Heart left ventricle (tissue), 16 donors: ENCODE measurements at regions not wholly inside any gene's neighbourhood (a gene's known extent, or its start where the extent isn't known, plus 50 kb on each side); places are given as distances from the start of the nearest gene placed in this dataset.

Experiments
- ATAC-seq, 4 donors: fragments of 200-7000 bp; cut with Tn5 transposase; one replicate each; pipeline ENCODE4 v1.9.1; 2020 to 2022; ENCODE audit warnings: moderate library complexity in 4 of 4, mild to moderate bottlenecking in 3 of 4, moderate number of reproducible peaks in 1 of 4
- DNase-seq, 5 donors: peaks; one replicate each; pipeline ENCODE4 v3.0.0-alpha.2; 2020
- H3K27ac ChIP-seq, 12 donors: fragments of 200-600 bp; sonication (generic) in 4 of 12; one replicate each; pipeline versions ENCODE4 v1.5.0 to v1.8.0; 2016 to 2022; ENCODE audit warnings: mild to moderate bottlenecking in 2 of 12
- H3K27me3 ChIP-seq, 9 donors: fragments of 200-600 bp; sonication (generic) in 2 of 9; one replicate each; pipeline versions ENCODE4 v1.5.1 to v1.8.0; 2016 to 2022; ENCODE audit warnings: mild to moderate bottlenecking in 3 of 9
- H3K36me3 ChIP-seq, 9 donors: fragments of 200-600 bp; sonication (generic) in 2 of 9; one replicate each; pipeline versions ENCODE4 v1.5.0 to v1.8.0; 2018 to 2022; ENCODE audit warnings: mild to moderate bottlenecking in 2 of 9
- H3K4me1 ChIP-seq, 12 donors: fragments of 200-600 bp; sonication (generic) in 4 of 12; one replicate each; pipeline versions ENCODE4 v1.5.0 to v1.8.0; 2016 to 2022; ENCODE audit warnings: mild to moderate bottlenecking in 3 of 12
- H3K4me3 ChIP-seq, 12 donors: fragments of 200-600 bp; sonication (generic) in 4 of 12; one replicate each; pipeline versions ENCODE4 v1.5.0 to v1.8.0; 2017 to 2022; ENCODE audit warnings: mild to moderate bottlenecking in 9 of 12, moderate library complexity in 4 of 12
- H3K9me3 ChIP-seq, 12 donors: fragments of 200-600 bp; sonication (generic) in 4 of 12; one replicate each; pipeline versions ENCODE4 v1.5.0 to v1.8.0; 2016 to 2022; ENCODE audit warnings: mild to moderate bottlenecking in 1 of 12
- POLR2A ChIP-seq, 2 donors: fragments of 450-650 bp; IDR thresholded peaks; one replicate each; pipeline ENCODE4 v1.6.1; 2017; ENCODE audit warnings: antibody characterized with exemption in 2 of 2, mild to moderate bottlenecking in 2 of 2, moderate library complexity in 2 of 2
- WGBS, 4 donors: extraction: QIAGEN DNeasy Blood & Tissue Kit in 2 of 4; methylation state at CpG; one replicate each; pipeline versions ENCODE4 v1.1.5 to v1.1.7; 2013 to 2018; 5-methylcytosine and 5-hydroxymethylcytosine counted together
- intact Hi-C, 10 donors: fragments of 100-400 bp; cut with DNase I; formaldehyde crosslinking; loops; one replicate each; pipeline versions ENCODE4 v1.11.1 to v1.14.2; 2022
- TF ChIP-seq, protein P1 (sequence below), 12 donors: fragments of 200-600 bp; sonication (generic) in 4 of 12; IDR thresholded peaks; one replicate each; pipeline versions ENCODE4 v1.5.0 to v1.8.0; 2018 to 2022; ENCODE audit warnings: antibody characterized with exemption in 12 of 12, mild to moderate bottlenecking in 5 of 12
- donor health status: ischemic (EF 13 %, LVEDD 7.1; RV severe dilation, severe dysfunction).
- donor health status: healthy with polysubstance abuse.
- donor health status: DM: no; HTN: yes; CAD: no.
- donor health status: DM: no; HTN: no; CAD: no.
- donor health status: ischemic (EF 25% LVEDD 6.9; RV normal size, moderate dysfunction).
- donor health status: ischemic (EF 25% LVEDD 5.7; RV mildly dilated, moderate dysfunction).
- donor health status: healthy.
- donor health status: DM: yes; HTN: yes; CAD: no.
- donor health status: ischemic (EF 35%, LVEDD 5.7; RV mildly dilated, moderate dysfunction).
- donor health status: nonischemic (EF 11% LVEDD 7.7; RV severe dilation, severe dysfunction).
- donor health status: DM: yes; HTN: yes; CAD: no.
- donor health status: PGD.
- donor health status: ischemic (EF 29% LVEDD 5.4; RV normal size, mild dysfunction).
- donor health status: nonischemic (EF 23%, LVEDD 6.1; RV moderate dilation, normal function).

DNA sequence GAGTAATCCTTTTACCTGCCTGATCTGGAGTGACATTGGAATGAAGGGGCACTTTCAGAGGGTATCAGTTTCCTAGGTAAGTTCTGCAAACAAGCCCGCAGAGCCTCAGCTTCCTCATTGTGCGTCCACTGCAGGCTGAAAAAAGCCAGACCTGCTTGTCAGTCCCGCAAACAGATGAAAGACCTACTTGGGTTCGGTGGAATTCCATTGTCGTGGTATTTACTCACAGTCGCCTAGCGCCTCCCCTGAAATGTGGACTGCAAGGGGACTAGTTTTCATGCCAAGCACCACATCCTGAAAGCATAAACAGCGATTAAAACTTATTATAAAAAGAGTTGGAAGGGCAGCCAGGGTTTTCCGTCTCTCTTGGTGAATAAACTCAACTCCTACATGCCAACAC lies 121.5 kb downstream of the PAX1 start:
- WGBS, 4 donors = 8 to 20% (median 14%) methylated on average over 7 to 9 of the region's 9 CpGs
- Histone ChIP-seq H3K27ac (no peak overlapping the region), H3K36me3 (no peaks in the 10 kb centered on the region), H3K4me1 (no peaks in the 10 kb centered on the region), H3K4me3 (no peak overlapping the region), H3K27me3 (peaks cover 0 to 15% (median 0%) of the 10 kb centered on the region in 9 donors), H3K9me3 (no peaks in the 10 kb centered on the region)
- TF ChIP-seq, protein P1, sequence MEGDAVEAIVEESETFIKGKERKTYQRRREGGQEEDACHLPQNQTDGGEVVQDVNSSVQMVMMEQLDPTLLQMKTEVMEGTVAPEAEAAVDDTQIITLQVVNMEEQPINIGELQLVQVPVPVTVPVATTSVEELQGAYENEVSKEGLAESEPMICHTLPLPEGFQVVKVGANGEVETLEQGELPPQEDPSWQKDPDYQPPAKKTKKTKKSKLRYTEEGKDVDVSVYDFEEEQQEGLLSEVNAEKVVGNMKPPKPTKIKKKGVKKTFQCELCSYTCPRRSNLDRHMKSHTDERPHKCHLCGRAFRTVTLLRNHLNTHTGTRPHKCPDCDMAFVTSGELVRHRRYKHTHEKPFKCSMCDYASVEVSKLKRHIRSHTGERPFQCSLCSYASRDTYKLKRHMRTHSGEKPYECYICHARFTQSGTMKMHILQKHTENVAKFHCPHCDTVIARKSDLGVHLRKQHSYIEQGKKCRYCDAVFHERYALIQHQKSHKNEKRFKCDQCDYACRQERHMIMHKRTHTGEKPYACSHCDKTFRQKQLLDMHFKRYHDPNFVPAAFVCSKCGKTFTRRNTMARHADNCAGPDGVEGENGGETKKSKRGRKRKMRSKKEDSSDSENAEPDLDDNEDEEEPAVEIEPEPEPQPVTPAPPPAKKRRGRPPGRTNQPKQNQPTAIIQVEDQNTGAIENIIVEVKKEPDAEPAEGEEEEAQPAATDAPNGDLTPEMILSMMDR (IDR thresholded peaks at IDR 0.05) = no peak
- no peak for TF ChIP-seq POLR2A (IDR thresholded peaks at IDR 0.05)
- DNase-seq = no peak
- no peak for ATAC-seq
- intact Hi-C loops = no loop called here

- Histone ChIP-seq H3K4me3 (no peak overlapping the region), H3K27me3 (no peaks in the 10 kb centered on the region), H3K36me3 (no peaks in the 10 kb centered on the region), H3K9me3 (no peaks in the 10 kb centered on the region), H3K4me1 (no peaks in the 10 kb centered on the region), H3K27ac (no peak overlapping the region)
- ATAC-seq (no peak), DNase-seq (no peak)
- 33 to 55% (median 49%) methylated on average over 2 of the region's 2 CpGs for WGBS, 4 donors
- TF ChIP-seq POLR2A (IDR thresholded peaks at IDR 0.05) = no peak
- intact Hi-C loops = no loop called here
Observed at GRCh38 chr20:21821358-21821757, 115.9 kb downstream of the PAX1 start.

GRCh38 chr20:21820688-21821087 lies 115.2 kb downstream of the PAX1 start:
- intact Hi-C loops = no loop called here
- Histone ChIP-seq H3K36me3 (no peaks in the 10 kb centered on the region), H3K4me1 (no peaks in the 10 kb centered on the region), H3K27ac (no peak overlapping the region), H3K4me3 (no peak overlapping the region), H3K27me3 (no peaks in the 10 kb centered on the region), H3K9me3 (no peaks in the 10 kb centered on the region)
- TF ChIP-seq POLR2A (IDR thresholded peaks at IDR 0.05) = no peak
- TF ChIP-seq, protein P1 (IDR thresholded peaks at IDR 0.05) = no peak
- ATAC-seq (no peak), DNase-seq (no peak)
- WGBS, 4 donors = 52 to 73% (median 59%) methylated on average over 6 of the region's 6 CpGs

- WGBS, 4 donors = 54 to 67% (median 58%) methylated on average over 1 of the region's 1 CpG
- Histone ChIP-seq H3K9me3 (no peaks in the 10 kb centered on the region), H3K27me3 (no peaks in the 10 kb centered on the region), H3K4me1 (no peaks in the 10 kb centered on the region), H3K27ac (no peak overlapping the region), H3K36me3 (no peaks in the 10 kb centered on the region), H3K4me3 (no peak overlapping the region)
- DNase-seq (no peak), ATAC-seq (no peak)
- TF ChIP-seq POLR2A (IDR thresholded peaks at IDR 0.05) = no peak
- TF ChIP-seq, protein P1 (IDR thresholded peaks at IDR 0.05) = no peak
- intact Hi-C loops = no loop called here
Observed at GRCh38 chr20:21820045-21820444, 114.6 kb downstream of the PAX1 start.

DNA sequence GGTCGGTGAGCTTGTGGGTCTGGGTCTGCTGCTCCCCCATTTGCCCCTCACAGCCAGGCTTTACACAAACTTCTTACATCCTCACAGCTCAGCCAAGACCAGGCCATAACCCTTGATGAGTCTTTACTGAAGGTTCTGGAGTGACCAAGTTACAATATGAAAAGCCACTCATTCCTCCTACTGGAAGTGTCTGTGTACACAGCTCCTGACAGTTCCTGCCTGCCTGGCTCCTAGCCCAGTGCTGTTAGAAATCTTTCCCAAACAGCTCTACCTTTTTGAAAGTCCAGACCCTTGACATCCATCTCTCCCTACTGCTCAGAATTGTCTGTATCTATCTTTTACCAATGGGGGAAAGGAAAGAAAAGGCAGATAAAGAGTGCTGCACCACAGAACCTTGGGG lies 106.9 kb downstream of the PAX1 start:
- no peaks in the 10 kb centered on the region for H3K4me1 ChIP-seq
- no peak for ATAC-seq
- H3K27me3 ChIP-seq = peaks cover 0 to 24% (median 0%) of the 10 kb centered on the region in 9 donors
- TF ChIP-seq, protein P1 (IDR thresholded peaks at IDR 0.05) = no peak
- no peak for TF ChIP-seq POLR2A (IDR thresholded peaks at IDR 0.05)
- WGBS, 4 donors = 74 to 100% (median 87%) methylated on average over 1 of the region's 1 CpG
- H3K4me3 ChIP-seq = no peak overlapping the region
- H3K27ac ChIP-seq = no peak overlapping the region
- DNase-seq = no peak
- no peaks in the 10 kb centered on the region for H3K9me3 ChIP-seq
- intact Hi-C loops = loop anchor here in 2 of 10 donors (10.0 kb wide), 1 partner anchor 292 kb away; no protein-coding TSS in a partner anchor
- H3K36me3 ChIP-seq = no peaks in the 10 kb centered on the region
